Testis (tissue), 2 donors: ENCODE measurements at regions not wholly inside any gene's neighbourhood (a gene's known extent, or its start where the extent isn't known, plus 50 kb on each side); places are given as distances from the start of the nearest gene placed in this dataset.

Experiments used
- DNase-seq: peaks from one replicate; pipeline ENCODE4 v3.0.0-alpha.2; 2019
- H3K27ac ChIP-seq, 2 donors: fragments of 200-600 bp; sonication (generic); one replicate each; pipeline ENCODE4 v1.5.1; 2019
- H3K27me3 ChIP-seq: fragments of 200-600 bp; sonication (generic); one replicate; pipeline ENCODE4 v1.5.1; 2019
- H3K36me3 ChIP-seq: fragments of 200-600 bp; sonication (generic); one replicate; pipeline ENCODE4 v1.5.1; 2017; ENCODE audit warnings: low read depth; ENCODE audit errors: missing control alignments
- H3K4me1 ChIP-seq: fragments of 200-600 bp; sonication (generic); one replicate; pipeline ENCODE4 v1.5.1; 2019
- H3K4me3 ChIP-seq, 2 donors: fragments of 200-600 bp; sonication (generic); one replicate each; pipeline ENCODE4 v1.5.1; 2017 to 2019
- H3K9me3 ChIP-seq: fragments of 200-600 bp; sonication (generic); one replicate; pipeline ENCODE4 v1.5.1; 2017
- POLR2A ChIP-seq: fragments of 450-650 bp; IDR thresholded peaks from one replicate; pipeline ENCODE4 v1.6.1; 2017; ENCODE audit warnings: antibody characterized with exemption, mild to moderate bottlenecking, moderate library complexity
- WGBS, 2 donors: methylation state at CpG; one replicate each; pipeline ENCODE4 v1.1.5; 2018; 5-methylcytosine and 5-hydroxymethylcytosine counted together
- intact Hi-C: fragments of 100-400 bp; cut with DNase I; formaldehyde crosslinking; loops from one replicate; pipeline ENCODE4 v1.15.1; 2023; ENCODE audit warnings: low total_unique reads
- TF ChIP-seq, protein P1 (sequence below), 3 experiments: fragments of 450-650 bp in 2 of 3; fragments of 200-600 bp in 1 of 3; sonication (generic) in 1 of 3; IDR thresholded peaks; one replicate each; pipeline ENCODE4 v1.5.1; 2016 to 2019; ENCODE audit warnings: antibody characterized with exemption in 3 of 3, mild to moderate bottlenecking in 2 of 3, moderate library complexity in 1 of 3

DNA sequence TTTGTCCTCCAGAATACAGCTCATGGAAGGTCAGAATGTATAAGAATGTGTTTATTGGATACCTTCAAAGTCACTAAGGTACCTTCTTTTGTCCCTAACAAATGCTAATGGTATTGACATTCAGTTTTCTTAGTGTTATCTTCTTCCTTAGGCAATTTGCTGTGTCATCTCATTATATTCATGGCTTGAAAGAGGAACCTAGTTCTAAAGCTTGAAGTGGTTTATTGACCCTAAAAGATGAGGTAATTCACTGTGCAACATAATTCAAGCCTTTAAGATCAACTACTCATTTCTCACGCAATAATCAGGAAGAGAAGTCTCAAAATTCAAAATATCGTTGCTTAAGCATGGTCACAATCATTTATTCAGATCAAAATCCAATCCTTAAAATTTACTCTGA lies 342.7 kb upstream of the RIOK2 start:
- Histone ChIP-seq H3K36me3 (no peaks in the 10 kb centered on the region), H3K27me3 (no peaks in the 10 kb centered on the region), H3K27ac (no peak overlapping the region), H3K4me3 (no peak overlapping the region), H3K4me1 (no peaks in the 10 kb centered on the region), H3K9me3 (no peaks in the 10 kb centered on the region)
- no peak for DNase-seq
- intact Hi-C loops = no loop called here
- WGBS, 2 donors = 85 to 89% methylated on average over 2 of the region's 2 CpGs
- TF ChIP-seq POLR2A = no peak
- TF ChIP-seq, protein P1, sequence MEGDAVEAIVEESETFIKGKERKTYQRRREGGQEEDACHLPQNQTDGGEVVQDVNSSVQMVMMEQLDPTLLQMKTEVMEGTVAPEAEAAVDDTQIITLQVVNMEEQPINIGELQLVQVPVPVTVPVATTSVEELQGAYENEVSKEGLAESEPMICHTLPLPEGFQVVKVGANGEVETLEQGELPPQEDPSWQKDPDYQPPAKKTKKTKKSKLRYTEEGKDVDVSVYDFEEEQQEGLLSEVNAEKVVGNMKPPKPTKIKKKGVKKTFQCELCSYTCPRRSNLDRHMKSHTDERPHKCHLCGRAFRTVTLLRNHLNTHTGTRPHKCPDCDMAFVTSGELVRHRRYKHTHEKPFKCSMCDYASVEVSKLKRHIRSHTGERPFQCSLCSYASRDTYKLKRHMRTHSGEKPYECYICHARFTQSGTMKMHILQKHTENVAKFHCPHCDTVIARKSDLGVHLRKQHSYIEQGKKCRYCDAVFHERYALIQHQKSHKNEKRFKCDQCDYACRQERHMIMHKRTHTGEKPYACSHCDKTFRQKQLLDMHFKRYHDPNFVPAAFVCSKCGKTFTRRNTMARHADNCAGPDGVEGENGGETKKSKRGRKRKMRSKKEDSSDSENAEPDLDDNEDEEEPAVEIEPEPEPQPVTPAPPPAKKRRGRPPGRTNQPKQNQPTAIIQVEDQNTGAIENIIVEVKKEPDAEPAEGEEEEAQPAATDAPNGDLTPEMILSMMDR (IDR thresholded peaks at IDR 0.05) = no peak

DNA sequence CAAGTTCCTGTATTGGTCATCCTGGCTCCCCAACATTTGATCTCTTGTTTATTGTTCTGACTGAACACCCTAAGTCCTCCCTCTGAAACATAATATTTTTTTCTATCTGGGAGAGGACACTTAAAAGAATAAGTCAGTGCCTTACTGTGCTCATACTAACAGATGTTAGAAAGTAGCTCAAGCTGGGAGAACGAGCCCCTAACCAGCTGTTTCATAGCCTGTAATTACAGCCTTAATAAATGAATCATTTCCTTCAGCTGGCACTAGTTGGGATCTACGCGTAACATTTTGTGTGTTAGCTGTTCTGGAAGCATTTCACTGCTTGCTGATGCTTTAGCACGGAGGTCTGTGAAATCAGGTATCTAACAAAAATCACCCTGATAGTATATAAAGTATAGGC lies 345.9 kb upstream of the RIOK2 start:
- TF ChIP-seq POLR2A = no peak
- TF ChIP-seq, protein P1 (IDR thresholded peaks at IDR 0.05) = no peak
- intact Hi-C loops = no loop called here
- H3K4me3 ChIP-seq = no peak overlapping the region

DNA sequence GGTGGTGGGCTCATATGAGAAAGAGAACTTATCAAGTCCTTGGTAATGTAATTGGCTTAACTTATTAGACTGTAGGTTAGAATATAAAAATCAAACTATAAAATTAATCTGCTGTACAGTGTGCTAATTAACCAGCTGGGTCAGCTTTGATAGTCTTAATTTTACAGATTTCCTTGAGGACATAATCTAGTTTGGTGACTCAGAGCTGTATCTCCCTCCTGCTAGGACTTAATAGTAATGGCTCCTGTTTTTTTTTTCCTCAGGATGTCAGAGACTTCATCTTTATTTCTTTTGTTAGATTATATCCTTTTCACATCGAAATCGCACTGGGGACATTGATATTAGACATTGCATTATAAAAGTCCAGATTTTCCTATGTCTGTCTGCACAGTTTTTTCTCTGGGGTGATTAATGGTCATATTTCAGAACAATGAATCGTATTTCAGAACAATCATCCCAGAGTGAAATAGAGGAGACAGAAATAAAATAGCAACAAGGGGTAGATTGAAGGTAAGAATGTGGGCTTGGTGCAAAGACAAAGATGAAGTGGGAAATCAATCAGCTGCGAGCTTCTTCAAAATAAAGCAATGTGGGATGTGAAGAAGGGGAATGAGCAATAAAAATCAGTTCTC lies 346.4 kb upstream of the RIOK2 start:
- H3K36me3 ChIP-seq = no peaks in the 10 kb centered on the region
- intact Hi-C loops = no loop called here
- no peak overlapping the region for H3K4me3 ChIP-seq
- H3K9me3 ChIP-seq = no peaks in the 10 kb centered on the region
- 62 to 67% methylated on average over 4 of the region's 4 CpGs for WGBS, 2 donors
- DNase-seq = no peak
- no peak overlapping the region for H3K27ac ChIP-seq
- H3K27me3 ChIP-seq = no peaks in the 10 kb centered on the region
- no peaks in the 10 kb centered on the region for H3K4me1 ChIP-seq
- no peak for TF ChIP-seq POLR2A
- TF ChIP-seq, protein P1 (IDR thresholded peaks at IDR 0.05) = no peak

More for the DNA sequence above, 345.9 kb upstream of the RIOK2 start:
- DNase-seq = no peak
- Histone ChIP-seq H3K4me1 (no peaks in the 10 kb centered on the region), H3K9me3 (no peaks in the 10 kb centered on the region), H3K27me3 (no peaks in the 10 kb centered on the region), H3K36me3 (no peaks in the 10 kb centered on the region), H3K27ac (no peak overlapping the region)
- 45 to 64% methylated on average over 4 of the region's 4 CpGs for WGBS, 2 donors

DNA sequence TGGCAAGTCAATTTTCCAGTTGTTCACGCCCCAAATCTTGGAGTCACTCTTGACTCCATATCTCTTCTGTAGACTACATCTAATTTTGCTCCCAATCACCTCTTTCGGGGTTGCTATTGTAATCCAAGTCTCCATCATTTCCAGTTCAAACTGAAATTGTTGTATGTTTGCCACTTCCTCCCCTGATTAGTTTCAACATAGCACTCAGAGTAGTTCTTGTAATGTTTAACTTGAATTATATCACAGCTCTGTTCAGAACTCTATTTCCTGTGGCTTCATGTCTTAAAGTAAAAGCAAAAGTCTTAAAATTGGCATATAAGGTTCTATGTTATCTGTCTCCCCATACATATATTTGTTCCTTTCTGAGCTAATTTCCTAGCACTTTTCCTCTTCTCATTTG lies 348.5 kb upstream of the RIOK2 start:
- intact Hi-C loops = no loop called here
- H3K9me3 ChIP-seq = no peaks in the 10 kb centered on the region
- H3K27me3 ChIP-seq = no peaks in the 10 kb centered on the region
- H3K4me3 ChIP-seq = no peak overlapping the region
- DNase-seq = no peak
- 80 to 92% methylated on average over 2 of the region's 2 CpGs for WGBS, 2 donors
- TF ChIP-seq, protein P1 (IDR thresholded peaks at IDR 0.05) = no peak
- TF ChIP-seq POLR2A = no peak
- H3K36me3 ChIP-seq = no peaks in the 10 kb centered on the region
- H3K4me1 ChIP-seq = no peaks in the 10 kb centered on the region
- H3K27ac ChIP-seq = no peak overlapping the region

DNA sequence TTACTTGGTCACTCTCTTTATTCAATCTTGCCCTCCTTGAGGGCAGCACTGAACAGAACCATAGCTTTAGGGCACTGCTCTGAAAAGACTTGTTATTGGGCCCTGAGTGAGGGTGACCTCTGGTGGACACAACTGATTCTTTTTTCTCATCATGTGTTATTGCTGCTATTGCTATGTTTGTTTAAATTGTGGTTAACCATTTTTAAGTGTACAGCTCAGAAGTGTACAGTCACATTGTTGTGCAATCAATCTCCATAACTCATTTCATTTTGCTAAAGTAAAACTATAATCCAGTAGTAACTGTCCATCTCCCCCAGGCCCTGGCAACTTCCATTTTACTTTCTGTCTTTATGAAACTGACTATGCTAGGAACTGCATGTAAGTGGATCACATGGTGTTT lies 351.1 kb upstream of the RIOK2 start:
- intact Hi-C loops = no loop called here
- H3K27me3 ChIP-seq = no peaks in the 10 kb centered on the region
- H3K4me3 ChIP-seq = no peak overlapping the region
- H3K4me1 ChIP-seq = no peaks in the 10 kb centered on the region
- H3K36me3 ChIP-seq = no peaks in the 10 kb centered on the region
- TF ChIP-seq POLR2A = no peak
- TF ChIP-seq, protein P1 (IDR thresholded peaks at IDR 0.05) = peak; percentile 49 to 58 (median 58)
- no peak overlapping the region for H3K27ac ChIP-seq
- peak; percentile 47 for DNase-seq
- H3K9me3 ChIP-seq = no peaks in the 10 kb centered on the region
